GM19372 (cell line): ENCODE measurements at regions not wholly inside any gene's neighbourhood (a gene's known extent, or its start where the extent isn't known, plus 50 kb on each side); places are given as distances from the start of the nearest gene placed in this dataset.
"Not testable (repeated sequence)": the region's sequence is repeated elsewhere in the genome, so short reads cannot be mapped to it uniquely, and the experiment has no call there.

Source experiments
- ATAC-seq: cut with Tn5 transposase; IDR thresholded peaks from one replicate; pipeline ENCODE4 v1.9.1; 2021; ENCODE audit warnings: mild to moderate bottlenecking, low read depth, moderate library complexity; ENCODE audit not compliant: unreplicated experiment

DNA sequence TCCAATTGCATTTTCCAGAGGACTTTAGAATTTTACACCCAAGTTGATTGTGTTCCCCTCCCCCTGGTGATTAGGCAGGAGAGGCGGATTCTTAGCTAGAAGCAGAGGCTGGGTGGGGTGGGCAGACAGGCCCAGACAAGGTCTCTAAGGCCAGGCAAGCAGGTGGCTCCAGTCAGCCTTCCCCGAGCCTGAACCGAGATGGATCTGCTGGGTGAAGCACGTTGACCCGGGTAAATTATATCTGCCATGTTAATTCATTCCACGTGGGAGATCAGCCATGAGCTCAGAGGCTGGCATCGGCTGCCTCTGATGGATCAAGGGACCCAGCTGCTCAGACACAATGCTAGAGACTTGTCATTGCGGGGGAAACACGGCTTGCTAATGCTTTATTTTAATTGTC, 159.5 kb upstream of the MAFB start:
- ATAC-seq, result no peak

GRCh38 chr20:40849456-40849855, 160.4 kb upstream of the MAFB start:
- no peak for ATAC-seq

- ATAC-seq, result no peak
Observed at GRCh38 chr20:40851051-40851450, 162.0 kb upstream of the MAFB start.

DNA sequence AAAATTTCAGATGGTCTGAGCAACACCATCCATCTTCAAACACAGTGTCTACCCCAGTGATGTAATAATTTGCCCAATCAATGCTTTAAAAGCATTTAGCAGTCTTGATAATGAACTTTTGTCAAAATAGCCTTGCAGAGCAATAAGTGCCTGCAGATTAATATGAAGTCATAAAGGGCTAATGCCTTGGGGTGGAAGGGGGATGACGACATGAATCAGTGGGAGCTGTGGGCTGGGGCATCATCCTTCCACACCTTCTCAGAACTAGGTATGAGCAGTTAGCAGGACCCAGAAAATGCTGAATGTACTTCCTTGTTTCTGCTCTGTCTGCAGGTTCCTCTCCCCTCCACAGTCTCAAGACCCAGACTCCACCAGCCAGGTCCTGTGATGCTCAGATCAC, 166.2 kb upstream of the MAFB start:
- ATAC-seq, result no peak

GRCh38 chr20:40856653-40857052, 167.6 kb upstream of the MAFB start:
- ATAC-seq, result no peak

GRCh38 chr20:40860487-40860902, 168.1 kb upstream of the TOP1 start:
- no peak for ATAC-seq

DNA sequence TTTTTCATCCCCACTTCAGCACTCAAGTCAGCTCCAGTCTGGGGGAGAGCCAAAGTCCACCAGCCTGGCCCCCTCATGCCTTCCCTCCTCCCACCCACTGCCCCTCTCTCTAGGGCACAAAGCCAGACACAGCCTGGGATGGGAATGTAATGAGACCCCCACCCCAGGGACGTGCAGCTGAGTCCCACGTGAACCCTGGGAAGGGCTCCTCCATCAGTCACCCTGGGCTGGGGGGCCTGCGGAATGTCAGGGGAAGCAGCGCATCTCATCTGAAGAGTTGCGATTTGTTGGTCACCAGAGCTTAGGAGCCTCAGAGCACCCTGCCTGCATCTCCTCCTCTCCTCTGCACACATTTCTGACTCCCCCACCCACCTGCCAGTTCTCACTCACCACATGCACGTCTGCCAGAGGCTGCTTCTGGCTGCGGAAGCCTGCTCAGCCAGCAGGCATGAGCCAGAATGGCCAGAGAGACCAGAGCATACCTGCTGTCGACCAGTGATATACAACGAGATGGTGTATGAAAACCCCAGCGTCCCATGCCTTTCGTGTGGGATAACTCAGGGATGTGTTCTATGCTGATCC, 167.1 kb upstream of the TOP1 start:
- ATAC-seq, result no peak

GRCh38 chr20:40863355-40863919, 165.2 kb upstream of the TOP1 start:
- ATAC-seq, result no peak

GRCh38 chr20:40864470-40864869, 164.2 kb upstream of the TOP1 start:
- ATAC-seq, result no peak

DNA sequence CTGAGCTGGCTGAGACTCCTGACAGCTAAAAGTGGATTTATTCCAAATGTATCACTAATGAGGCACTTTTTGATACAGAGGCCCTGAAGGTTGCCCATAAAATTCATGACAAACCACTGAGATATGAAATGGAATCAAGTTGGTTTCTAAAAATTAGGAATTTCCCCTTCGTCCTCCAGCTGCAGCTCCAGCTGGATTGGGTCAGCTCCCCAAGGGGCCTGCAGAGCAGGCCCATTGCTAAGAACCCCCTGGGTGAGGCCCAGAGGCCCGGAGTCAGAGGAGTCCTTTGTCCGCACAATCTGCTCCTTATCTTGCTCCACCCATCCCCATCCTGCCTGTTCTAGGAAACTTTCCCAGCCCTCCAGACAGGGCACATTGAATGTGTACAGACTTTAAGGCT, 163.5 kb upstream of the TOP1 start:
- ATAC-seq, result no peak

- no peak for ATAC-seq
Observed at GRCh38 chr20:40866056-40866455, 162.6 kb upstream of the TOP1 start.

DNA sequence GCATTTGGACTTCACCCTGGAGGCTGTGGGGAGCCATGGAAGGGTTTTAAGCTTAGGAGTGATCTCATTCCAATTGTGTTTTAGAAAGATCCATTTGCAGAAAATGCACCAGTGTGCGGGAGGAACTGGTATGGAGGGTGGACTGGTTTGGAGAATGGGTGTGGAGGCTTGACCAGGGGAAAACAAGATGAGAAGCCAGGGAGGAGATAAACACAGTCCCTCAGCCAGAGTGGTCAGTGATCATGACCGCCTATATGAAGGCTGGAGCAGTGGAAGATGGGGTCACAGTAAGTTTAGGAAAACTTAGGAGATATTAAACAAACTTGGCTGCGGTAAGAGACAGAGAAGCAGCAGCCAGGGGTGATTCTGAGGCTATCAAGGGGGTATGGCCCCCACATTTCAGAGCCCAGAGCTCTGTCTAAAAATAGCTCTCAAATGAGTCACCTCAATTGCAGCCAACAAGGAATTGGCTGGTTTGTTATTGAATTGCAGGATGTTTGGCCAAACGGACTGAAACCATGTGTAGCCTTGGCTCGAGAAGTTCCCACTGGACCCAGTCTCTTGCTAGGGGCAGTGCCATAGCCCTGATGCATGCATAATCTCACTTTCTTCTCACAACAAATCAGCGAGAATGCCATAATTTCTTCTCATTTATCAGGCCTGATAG, 159.9 kb upstream of the TOP1 start:
- ATAC-seq, result no peak

GRCh38 chr20:40869218-40870147, 159.1 kb upstream of the TOP1 start:
- no peak for ATAC-seq

DNA sequence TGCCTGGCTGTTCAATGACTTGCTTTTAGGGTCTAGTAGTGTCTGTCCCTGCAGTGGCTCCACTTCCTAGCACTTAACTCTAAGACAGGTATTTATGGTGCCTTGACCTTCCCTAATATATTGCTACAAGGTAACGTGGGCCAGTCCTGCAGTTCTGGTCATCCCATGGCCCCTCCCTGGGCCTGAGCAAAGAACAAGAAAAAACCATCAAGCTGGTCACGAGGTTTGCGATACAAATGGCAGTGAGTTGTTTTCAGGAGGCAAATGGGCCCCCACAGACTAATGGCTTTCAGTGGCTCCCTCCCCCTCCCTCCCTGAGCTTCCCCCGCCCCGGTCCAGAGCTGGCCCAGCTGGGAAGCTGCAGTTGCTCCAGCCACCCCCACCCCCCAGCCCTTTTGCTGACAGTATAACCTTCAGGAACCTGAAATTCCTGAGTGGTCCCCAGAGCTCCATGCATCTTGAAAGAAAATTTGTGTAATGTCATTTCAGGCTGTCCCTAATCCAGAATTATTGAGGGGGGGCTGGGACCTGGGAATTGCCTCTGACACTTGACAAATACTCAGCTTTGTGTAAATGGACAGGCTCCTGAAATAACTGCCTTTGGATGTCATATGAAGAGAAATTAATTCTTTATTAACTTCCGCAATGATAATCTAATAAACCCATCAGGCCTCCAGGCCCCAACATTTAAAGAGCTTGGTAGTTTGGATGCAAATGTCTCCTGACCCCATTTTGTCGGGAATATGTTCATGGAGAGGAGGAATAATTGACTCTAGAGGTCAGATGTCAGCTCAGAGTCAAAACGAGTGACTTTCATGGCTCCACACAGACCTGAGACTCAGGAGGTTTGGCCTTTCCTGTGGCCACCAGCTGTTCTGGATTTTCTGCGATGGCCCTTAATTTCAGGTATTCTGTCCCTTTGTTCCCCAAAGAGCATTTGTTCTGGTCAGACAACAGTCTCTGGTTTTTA, 153.2 kb upstream of the TOP1 start:
- ATAC-seq, result no peak

- ATAC-seq, result not testable (repeated sequence)
Observed at GRCh38 chr20:40878099-40878498, 150.5 kb upstream of the TOP1 start.

DNA sequence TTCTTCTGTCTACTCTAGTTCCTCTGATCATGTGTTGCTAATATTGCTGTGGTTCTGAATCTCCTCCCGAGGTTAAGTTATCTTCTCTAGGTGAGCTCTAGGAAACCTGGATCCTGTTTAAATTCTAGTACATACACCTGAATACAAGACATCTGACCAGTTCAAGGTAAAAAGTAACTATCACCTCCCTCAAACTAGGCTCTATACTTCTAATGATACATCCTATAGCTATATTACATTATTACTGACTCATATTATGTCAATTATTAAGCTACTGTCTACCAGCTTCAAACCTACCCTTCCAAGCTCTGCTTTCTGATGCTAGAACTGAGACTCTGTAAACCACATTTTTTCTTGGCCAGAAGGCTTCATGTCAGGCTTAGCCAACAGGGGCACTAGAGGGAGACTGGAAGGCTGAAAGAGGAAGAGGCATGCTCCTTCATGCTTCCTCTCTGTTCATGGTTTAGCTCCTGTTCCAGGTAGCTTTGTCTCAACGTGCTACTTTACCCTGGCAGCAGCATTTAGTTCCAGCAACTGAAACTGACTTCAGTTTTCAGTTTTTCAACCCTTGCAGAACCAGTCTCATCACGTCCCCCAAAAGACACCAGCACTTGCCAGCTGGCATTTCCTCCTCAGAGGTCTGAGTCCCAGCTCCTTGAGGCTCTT, 148.4 kb upstream of the TOP1 start:
- no peak for ATAC-seq

DNA sequence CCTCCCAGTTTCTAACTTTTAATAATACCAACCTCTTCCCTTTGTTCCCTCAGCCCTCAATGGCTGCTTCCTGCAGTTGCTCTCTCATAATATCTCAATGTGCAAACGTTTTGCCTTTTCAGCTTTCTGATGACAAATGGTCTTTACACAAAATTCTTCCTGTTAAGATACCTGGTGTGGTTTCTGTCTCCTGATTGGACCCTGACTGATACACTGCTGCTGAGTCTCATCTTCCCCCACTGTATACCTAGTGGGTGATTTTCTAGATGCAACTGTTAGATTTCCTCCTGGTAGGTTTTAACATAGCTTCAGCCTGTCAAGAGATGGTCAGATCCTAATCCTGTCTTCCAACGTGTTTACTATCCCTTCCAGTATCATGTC, 147.9 kb upstream of the TOP1 start:
- ATAC-seq, result no peak

DNA sequence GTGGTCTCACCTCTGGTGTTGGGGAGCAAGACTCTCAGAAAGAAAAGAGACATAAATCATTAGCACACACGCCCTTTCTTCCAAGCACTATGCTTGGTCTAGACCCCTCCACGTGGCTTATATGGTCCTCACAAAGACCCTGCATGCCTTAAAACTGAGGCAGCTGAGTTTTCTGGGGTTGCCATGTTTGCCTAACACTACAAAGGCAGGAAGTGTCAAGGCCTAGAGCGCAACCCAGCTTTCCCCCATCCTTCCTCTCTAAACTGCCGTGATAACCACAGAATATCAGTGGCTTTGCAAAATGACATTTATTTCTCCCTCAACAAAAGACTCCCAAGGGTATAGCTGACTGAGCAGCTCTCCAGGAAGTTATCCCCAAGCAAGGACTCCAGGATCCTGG, 146.5 kb upstream of the TOP1 start:
- no peak for ATAC-seq

DNA sequence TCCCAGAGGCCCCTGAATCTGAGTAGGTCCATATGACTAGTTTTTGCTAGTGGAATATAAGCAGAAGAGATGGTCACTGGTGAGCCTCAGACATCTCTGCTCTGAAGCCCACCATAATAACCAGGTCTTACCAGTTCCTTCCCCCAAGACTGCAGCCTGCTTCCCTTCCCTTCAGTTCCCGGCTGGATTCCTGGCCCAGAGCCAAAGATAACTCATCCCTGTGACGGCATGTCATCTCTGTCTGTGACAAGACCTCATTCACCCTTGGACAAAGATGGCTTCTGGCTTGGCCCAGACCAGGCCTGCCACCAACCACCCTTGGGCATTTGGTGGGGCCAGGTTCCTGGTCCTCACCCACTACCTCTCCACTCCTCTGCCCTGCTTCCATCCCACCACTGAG, 145.5 kb upstream of the TOP1 start:
- ATAC-seq, result no peak

- ATAC-seq, result no peak
Observed at GRCh38 chr20:40887105-40887504, 141.5 kb upstream of the TOP1 start.
